HAP-1 (cell line): ENCODE measurements at regions not wholly inside any gene's neighbourhood (a gene's known extent, or its start where the extent isn't known, plus 50 kb on each side); places are given as distances from the start of the nearest gene placed in this dataset.
A peak's percentile ranks its signal among the peaks of the same experiment; 100 is the strongest.
"Not testable (repeated sequence)": the region's sequence is repeated elsewhere in the genome, so short reads cannot be mapped to it uniquely, and the experiment has no call there.

ENCODE experiments used
- DNase-seq, 2 experiments: peaks; one replicate each; pipeline ENCODE4 v3.0.0-alpha.2; 2016 to 2020; ENCODE audit warnings: low spot score in 2 of 2
- H3K27me3 ChIP-seq: fragments of 250-450 bp; sonication (Bioruptor Pico); 2 replicates; pipeline ENCODE4 v1.5.1; 2020; ENCODE audit warnings: low read depth, mild to moderate bottlenecking, moderate library complexity
- H3K36me3 ChIP-seq: fragments of 250-450 bp; sonication (Bioruptor Pico); replicated peaks from 2 replicates; pipeline ENCODE4 v1.5.1; 2020; ENCODE audit warnings: mild to moderate bottlenecking
- H3K4me1 ChIP-seq: fragments of 250-450 bp; sonication (Bioruptor Pico); 2 replicates; pipeline ENCODE4 v1.5.1; 2020; ENCODE audit warnings: mild to moderate bottlenecking
- H3K4me3 ChIP-seq: fragments of 250-450 bp; sonication (Bioruptor Pico); 2 replicates; pipeline ENCODE4 v1.5.1; 2020; ENCODE audit warnings: mild to moderate bottlenecking, moderate library complexity
- H3K9me3 ChIP-seq: fragments of 250-450 bp; sonication (Bioruptor Pico); 2 replicates; pipeline ENCODE4 v1.5.1; 2020; ENCODE audit warnings: mild to moderate bottlenecking, moderate library complexity
- in situ Hi-C: fragments of 300-500 bp; cut with MboI; formaldehyde crosslinking; loops from 3 replicates; pipeline ENCODE4 v1.14.3; 2020; ENCODE audit warnings: low sequenced_read_pairs, inconsistent platforms, mixed read lengths

DNA sequence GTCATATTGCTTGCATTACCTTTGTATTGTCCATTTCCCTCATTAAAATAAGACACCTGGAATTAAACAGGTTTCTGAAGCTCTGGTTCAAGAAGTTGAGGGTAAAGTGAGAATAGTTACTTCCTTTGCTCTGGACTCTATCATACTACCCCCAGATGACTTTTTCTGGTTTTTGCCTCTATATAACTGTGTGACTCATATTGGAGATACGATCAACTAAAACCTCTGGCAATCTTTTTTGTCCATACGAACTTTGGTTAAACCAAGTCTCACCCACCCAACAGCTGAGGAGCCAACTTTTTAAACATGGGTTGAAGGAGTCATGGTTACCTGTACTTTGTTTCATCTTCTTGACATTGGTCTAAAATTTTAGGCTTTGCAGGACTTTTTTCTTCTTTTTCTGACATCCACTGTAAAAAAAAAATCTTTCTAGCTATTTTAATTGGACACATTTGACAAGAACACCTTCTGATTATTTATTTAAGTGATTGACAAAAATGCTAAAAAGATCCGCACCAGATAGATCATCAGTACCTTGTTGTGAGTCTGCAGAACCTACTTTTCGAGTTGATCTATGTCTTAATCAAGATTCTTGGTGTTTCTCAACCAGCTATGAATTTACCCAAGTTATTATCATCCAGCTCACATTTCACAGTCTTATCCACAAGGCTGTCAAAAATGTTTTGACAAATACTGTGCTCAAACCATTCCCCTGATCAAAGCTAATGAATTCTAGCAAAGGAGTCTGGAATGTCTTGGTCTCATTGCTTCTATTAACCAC, 166.0 kb downstream of the IPO8 start:
- 0 out of 2 replicates have a peak, but pooled peaks cover 2% of the 10 kb centered on the region for H3K9me3 ChIP-seq
- no peak for DNase-seq
- H3K4me1 ChIP-seq: no peaks in the 10 kb centered on the region
- H3K4me3 ChIP-seq: no peak overlapping the region
- no peaks in the 10 kb centered on the region for H3K36me3 ChIP-seq
- no peaks in the 10 kb centered on the region for H3K27me3 ChIP-seq
- in situ Hi-C loops: no loop called here

DNA sequence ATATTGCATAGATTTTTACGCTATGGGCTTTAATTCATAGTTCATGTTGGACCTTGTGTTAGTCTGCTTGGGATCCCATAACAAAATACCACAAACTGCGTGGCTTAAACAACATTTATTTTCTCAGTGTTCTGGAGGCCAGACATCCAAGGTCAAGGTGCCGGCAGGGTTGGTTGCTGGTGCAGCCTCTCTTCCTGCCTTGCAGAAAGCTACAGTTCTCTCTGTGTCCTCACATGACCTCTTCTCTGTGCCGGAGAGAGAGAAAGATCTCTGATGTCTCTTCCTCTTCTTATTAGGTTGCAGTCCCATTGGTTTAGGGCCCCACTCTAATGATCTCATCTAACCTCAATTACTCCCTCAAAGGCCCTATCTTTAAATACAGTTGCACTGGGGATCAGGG, 170.5 kb downstream of the IPO8 start:
- in situ Hi-C loops: no loop called here
- Histone ChIP-seq H3K4me3 (no peak overlapping the region), H3K36me3 (no peaks in the 10 kb centered on the region), H3K4me1 (no peaks in the 10 kb centered on the region), H3K27me3 (no peaks in the 10 kb centered on the region), H3K9me3 (no peaks in the 10 kb centered on the region)
- DNase-seq: no peak

DNA sequence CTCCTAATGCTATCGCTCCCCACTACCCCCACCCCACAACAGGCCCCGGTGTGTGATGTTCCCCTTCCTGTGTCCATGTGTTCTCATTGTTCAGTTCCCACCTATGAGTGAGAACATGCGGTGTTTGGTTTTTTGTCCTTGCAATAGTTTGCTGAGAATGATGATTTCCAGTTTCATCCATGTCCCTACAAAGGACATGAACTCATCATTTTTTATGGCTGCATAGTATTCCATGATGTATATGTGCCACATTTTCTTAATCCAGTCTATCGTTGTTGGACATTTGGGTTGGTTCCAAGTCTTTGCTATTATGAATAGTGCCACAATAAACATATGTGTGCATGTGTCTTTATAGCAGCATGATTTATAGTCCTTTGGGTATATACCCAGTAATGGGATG, 175.4 kb downstream of the IPO8 start:
- H3K4me1 ChIP-seq, DNase-seq, H3K36me3 ChIP-seq, H3K9me3 ChIP-seq, H3K27me3 ChIP-seq, H3K4me3 ChIP-seq, in situ Hi-C loops: not testable (repeated sequence)

DNA sequence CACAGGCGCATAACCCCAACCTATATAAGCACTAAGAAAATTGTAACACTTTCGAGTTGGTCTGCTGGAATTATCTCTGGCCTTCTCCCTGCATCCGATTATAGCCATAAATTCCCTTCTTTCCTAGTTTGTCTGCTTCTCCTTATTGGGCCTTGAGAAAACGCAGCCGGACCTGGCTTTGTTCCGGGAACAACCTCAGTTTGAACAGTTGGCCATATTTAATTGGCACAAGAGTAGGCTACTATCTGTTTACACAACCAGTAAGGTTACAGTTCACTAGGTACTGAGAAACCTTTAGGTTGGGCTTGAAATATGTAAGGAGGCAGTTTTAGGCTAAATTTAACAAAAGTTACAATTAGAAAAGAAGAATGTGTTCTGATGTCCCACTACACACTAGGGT, 176.1 kb downstream of the IPO8 start:
- H3K36me3 ChIP-seq: no peaks in the 10 kb centered on the region
- H3K27me3 ChIP-seq: no peaks in the 10 kb centered on the region
- H3K4me1 ChIP-seq: peaks cover 2% of the 10 kb centered on the region; the same call in 1 of the 2 replicates
- no peak for DNase-seq
- H3K4me3 ChIP-seq: no peak overlapping the region
- in situ Hi-C loops: no loop called here
- H3K9me3 ChIP-seq: no peaks in the 10 kb centered on the region

DNA sequence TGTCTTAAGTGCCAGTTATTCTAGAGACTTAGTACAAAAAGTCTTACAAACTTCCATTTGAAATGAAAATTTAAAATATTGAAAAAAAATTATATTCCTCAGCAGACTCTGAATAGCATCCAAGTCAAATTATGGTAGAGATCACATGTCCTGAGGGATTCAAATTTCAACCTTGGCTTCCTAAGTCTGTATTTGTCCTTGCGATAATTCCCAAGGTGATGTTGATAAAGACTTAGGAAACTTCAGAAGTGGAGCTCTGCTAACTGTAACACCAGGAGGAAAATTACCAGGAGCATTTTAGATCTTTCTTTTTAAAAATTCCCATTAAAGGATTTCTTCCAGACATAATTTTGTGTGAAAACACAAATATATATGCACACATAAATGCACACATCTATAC, 178.3 kb downstream of the IPO8 start:
- in situ Hi-C loops: no loop called here
- no peaks in the 10 kb centered on the region for H3K9me3 ChIP-seq
- no peaks in the 10 kb centered on the region for H3K36me3 ChIP-seq
- no peak overlapping the region for H3K4me3 ChIP-seq
- no peaks in the 10 kb centered on the region for H3K27me3 ChIP-seq
- DNase-seq: no peak
- H3K4me1 ChIP-seq: peaks cover 2% of the 10 kb centered on the region; the same call in 1 of the 2 replicates

GRCh38 chr12:30515351-30515750, 180.3 kb downstream of the IPO8 start:
- Histone ChIP-seq H3K4me1 (peaks cover 2% of the 10 kb centered on the region; the same call in 1 of the 2 replicates), H3K36me3 (no peaks in the 10 kb centered on the region), H3K9me3 (no peaks in the 10 kb centered on the region), H3K27me3 (no peaks in the 10 kb centered on the region), H3K4me3 (no peak overlapping the region)
- in situ Hi-C loops: no loop called here
- DNase-seq: peak in 1 of 2 experiments; percentile 42

- no peaks in the 10 kb centered on the region for H3K36me3 ChIP-seq
- DNase-seq: no peak
- H3K4me3 ChIP-seq: no peak overlapping the region
- no peaks in the 10 kb centered on the region for H3K27me3 ChIP-seq
- in situ Hi-C loops: no loop called here
- H3K4me1 ChIP-seq: peaks cover 2% of the 10 kb centered on the region; the same call in 1 of the 2 replicates
- H3K9me3 ChIP-seq: no peaks in the 10 kb centered on the region
Measured at GRCh38 chr12:30514666-30515065, 181.0 kb downstream of the IPO8 start.

GRCh38 chr12:30508205-30508967, 187.3 kb downstream of the IPO8 start:
- in situ Hi-C loops: no loop called here
- no peak for DNase-seq
- H3K27me3 ChIP-seq: no peaks in the 10 kb centered on the region
- H3K9me3 ChIP-seq: no peaks in the 10 kb centered on the region
- no peak overlapping the region for H3K4me3 ChIP-seq
- no peaks in the 10 kb centered on the region for H3K4me1 ChIP-seq
- no peaks in the 10 kb centered on the region for H3K36me3 ChIP-seq

DNA sequence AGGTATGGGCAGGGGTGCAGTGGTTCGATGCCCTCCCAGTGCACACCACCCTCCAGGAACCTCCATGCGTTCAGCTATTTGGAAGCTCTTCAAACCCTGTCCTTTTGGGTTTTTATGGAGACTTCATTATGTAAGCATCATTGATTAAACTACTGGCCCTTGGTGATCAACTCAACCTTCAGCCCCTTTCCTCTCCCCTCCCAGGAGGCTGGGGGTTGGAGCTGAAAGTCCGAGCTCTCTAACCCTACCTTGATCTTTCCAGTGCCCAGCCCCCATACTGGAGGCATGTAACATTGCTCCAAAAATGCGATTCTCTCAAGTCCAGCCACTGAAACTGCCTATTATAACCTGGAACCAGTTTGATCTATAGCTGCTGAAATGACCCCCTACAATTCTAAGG, 188.1 kb downstream of the IPO8 start:
- H3K36me3 ChIP-seq: no peaks in the 10 kb centered on the region
- no peak overlapping the region for H3K4me3 ChIP-seq
- H3K4me1 ChIP-seq: no peaks in the 10 kb centered on the region
- no peaks in the 10 kb centered on the region for H3K9me3 ChIP-seq
- H3K27me3 ChIP-seq: no peaks in the 10 kb centered on the region
- DNase-seq: no peak
- in situ Hi-C loops: no loop called here

- Histone ChIP-seq H3K9me3 (no peaks in the 10 kb centered on the region), H3K27me3 (no peaks in the 10 kb centered on the region), H3K4me1 (no peaks in the 10 kb centered on the region), H3K4me3 (no peak overlapping the region), H3K36me3 (no peaks in the 10 kb centered on the region)
- DNase-seq: no peak
- in situ Hi-C loops: no loop called here
Measured at GRCh38 chr12:30506411-30506810, 189.3 kb downstream of the IPO8 start.

- no peaks in the 10 kb centered on the region for H3K36me3 ChIP-seq
- in situ Hi-C loops: no loop called here
- H3K4me3 ChIP-seq: no peak overlapping the region
- DNase-seq: no peak
- no peaks in the 10 kb centered on the region for H3K4me1 ChIP-seq
- H3K27me3 ChIP-seq: no peaks in the 10 kb centered on the region
- H3K9me3 ChIP-seq: no peaks in the 10 kb centered on the region
Measured at GRCh38 chr12:30501718-30502117, 194.0 kb downstream of the IPO8 start.

GRCh38 chr12:30500532-30500931, 195.1 kb downstream of the IPO8 start:
- Histone ChIP-seq H3K9me3 (no peaks in the 10 kb centered on the region), H3K27me3 (no peaks in the 10 kb centered on the region), H3K36me3 (no peaks in the 10 kb centered on the region), H3K4me1 (no peaks in the 10 kb centered on the region), H3K4me3 (no peak overlapping the region)
- in situ Hi-C loops: no loop called here
- no peak for DNase-seq

DNA sequence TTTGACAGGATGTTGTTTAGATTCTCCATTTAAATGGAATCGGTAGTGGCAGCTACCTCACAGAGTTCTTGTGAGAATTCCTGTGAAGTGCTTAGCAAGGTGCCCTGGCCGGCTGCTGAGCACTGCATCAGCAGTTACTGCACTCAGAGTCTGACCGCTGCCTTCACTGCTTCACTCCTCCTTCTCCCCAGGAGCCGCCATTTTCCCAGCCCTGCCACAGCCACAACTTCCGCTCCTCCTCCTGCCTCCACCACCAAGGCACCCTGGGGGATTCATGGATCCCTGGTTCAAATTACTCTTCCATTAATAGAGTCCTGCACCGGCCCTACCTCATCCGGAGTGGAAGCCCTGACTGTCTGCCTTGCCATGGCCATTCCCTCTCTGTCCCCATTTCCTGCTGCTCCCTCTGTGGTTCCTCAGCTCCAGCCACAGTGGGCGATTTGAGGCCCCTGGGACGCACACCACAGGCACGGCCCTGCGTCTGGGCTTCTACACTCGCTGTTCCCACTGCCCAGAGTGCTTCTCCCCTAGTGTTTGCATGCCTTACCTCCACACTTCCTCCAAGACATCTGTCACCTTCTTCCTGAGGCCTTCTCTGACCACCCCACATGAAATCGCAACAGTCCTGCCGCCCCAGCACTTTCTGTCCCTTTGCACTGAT, 210.3 kb downstream of the IPO8 start:
- H3K9me3 ChIP-seq: no peaks in the 10 kb centered on the region
- H3K27me3 ChIP-seq: no peaks in the 10 kb centered on the region
- no peaks in the 10 kb centered on the region for H3K4me1 ChIP-seq
- no peak for DNase-seq
- in situ Hi-C loops: no loop called here
- no peaks in the 10 kb centered on the region for H3K36me3 ChIP-seq
- no peak overlapping the region for H3K4me3 ChIP-seq

DNA sequence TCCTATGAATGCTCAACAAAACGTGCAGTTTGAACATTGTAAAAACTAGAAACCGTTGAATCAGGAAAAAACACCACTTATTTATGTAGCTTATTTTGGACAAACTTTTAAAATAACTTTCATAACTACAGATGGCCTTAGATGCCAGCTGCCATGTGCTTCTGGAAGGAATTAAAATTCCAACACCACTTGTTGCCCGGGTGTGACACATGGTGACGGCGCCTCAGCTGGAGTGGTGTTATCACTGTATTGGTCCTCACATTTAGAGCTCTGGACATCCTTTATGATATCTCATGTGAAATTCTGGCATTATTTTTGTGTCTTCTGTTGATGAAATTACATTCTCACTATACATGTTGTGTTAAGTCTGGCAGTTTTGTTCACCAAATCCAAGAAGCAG, 211.0 kb downstream of the IPO8 start:
- no peak for DNase-seq
- H3K4me1 ChIP-seq: no peaks in the 10 kb centered on the region
- in situ Hi-C loops: no loop called here
- no peaks in the 10 kb centered on the region for H3K36me3 ChIP-seq
- no peaks in the 10 kb centered on the region for H3K9me3 ChIP-seq
- no peaks in the 10 kb centered on the region for H3K27me3 ChIP-seq
- H3K4me3 ChIP-seq: no peak overlapping the region
